ENCODE measurements at regions not wholly inside any gene's neighbourhood (a gene's known extent, or its start where the extent isn't known, plus 50 kb on each side); places are given as distances from the start of the nearest gene placed in this dataset.
"Not testable (repeated sequence)": the region's sequence is repeated elsewhere in the genome, so short reads cannot be mapped to it uniquely, and the experiment has no call there.

DNA sequence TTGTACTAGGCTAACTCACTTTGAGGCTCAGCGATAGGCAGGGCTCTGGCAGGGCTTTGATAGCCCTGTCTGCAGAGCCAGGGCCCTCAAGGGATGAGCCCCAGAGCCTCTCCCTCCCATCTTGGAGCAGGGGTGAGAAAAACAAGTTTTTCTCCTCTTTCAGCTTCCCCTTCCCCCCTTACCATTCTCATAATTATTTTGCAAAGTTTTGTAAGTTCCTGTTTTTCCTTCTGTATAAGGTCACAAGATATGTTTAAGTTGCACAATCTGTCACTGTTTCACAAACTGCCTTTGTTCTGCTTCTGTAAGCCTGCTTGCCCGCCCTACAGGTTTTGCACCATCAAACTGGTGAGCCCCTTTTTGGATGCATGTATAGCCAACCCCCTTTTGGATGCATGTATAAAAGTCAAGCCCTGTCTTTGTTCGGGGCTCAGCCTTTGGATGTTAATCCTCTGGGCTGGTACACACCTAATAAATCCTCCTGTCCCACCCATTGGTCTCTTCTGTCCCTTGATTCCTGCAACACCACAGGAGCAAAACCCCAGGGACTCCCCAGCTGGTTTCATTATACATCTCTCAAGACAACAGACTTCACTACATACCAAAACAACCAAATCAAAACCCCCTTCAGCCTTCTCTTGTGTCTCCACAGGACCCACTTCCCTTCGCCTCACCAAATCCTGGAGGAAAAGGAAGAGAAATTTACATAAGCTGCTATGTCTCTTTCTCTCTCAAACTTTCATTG, 52.5 kb upstream of the RESF1 start:
- DNase-seq (ENCODE audit: low spot score): no peak

- DNase-seq (ENCODE audit: low spot score): no peak
Measured at GRCh38 chr12:31903025-31903424, 56.2 kb upstream of the RESF1 start.

DNA sequence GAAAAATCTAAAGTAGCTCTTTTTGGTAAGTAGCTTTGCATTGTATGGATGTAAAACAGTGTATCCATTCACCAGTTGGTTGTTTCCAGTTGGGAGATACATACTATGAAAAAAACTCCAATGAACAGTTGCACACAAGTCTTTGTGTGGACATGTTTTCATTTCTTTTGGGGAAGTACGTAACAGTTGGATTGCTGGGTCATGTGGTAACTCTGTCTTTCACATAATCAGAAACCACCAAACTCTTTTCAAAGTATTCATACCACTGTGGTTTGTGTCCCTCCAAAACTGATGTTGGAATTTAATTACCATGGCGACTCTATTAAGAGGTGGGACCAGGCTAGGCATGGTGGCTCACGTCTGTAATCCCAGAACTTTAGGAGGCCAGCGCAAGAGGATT, 58.9 kb upstream of the RESF1 start:
- no peak for DNase-seq (ENCODE audit: low spot score)

- no peak for DNase-seq (ENCODE audit: low spot score)
Measured at GRCh38 chr12:31899109-31899508, 60.1 kb upstream of the RESF1 start.

- DNase-seq (ENCODE audit: low spot score): peak; percentile 39
Measured at GRCh38 chr12:31897781-31898503, 61.3 kb upstream of the RESF1 start.

- not testable (repeated sequence) for DNase-seq (ENCODE audit: low spot score)
Measured at GRCh38 chr12:31897092-31897491, 62.1 kb upstream of the RESF1 start.

DNA sequence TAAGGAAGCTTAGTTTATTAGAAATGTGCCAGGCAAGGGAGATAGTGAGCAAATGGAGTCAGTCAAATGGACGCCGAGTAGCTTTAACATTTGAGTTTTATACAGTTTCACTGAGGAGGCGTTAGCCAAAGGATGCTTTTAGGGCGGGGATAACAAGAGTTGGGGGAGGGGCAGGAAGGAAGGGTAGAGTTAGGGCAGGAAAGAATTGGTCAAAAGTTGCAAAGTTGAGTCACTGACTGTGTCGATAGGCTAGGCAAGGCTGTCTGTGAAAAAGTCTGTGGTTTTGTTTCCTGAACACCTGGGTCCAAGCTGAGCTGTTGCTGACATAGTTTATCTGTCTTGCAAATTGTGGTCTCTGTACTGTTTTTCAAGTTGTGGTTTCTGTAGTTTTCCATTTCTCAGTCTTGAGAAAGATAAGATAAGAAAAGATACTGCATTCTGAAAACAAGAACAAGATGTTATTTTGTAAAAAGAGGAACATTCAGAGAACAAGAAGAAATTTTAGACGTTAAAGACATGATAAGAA, 62.6 kb upstream of the RESF1 start:
- DNase-seq (ENCODE audit: low spot score): no peak

- no peak for DNase-seq (ENCODE audit: low spot score)
Measured at GRCh38 chr12:31895449-31896150, 63.6 kb upstream of the RESF1 start.

GRCh38 chr12:31890295-31891285, 68.6 kb upstream of the RESF1 start:
- DNase-seq (ENCODE audit: low spot score): no peak

- DNase-seq (ENCODE audit: low spot score): no peak
Measured at GRCh38 chr12:31887109-31887811, 72.0 kb upstream of the RESF1 start.

DNA sequence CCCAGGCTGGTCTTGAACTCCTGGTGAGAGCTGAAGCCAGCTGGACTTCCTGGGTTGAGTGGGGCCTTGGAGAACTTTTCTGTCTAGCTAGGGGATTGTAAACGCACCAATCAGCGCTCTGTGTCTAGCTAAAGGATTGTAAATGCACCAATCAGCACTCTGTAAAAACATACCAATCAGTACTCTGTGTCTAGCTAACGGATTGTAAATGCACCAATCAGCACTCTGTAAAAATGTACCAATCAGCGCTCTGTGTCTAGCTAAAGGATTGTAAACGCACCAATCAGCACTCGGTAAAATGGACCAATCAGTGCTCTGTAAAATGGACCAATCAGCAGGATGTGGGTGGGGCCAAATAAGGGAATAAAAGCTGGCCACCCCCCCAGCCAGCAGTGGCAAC, 76.5 kb upstream of the RESF1 start:
- not testable (repeated sequence) for DNase-seq (ENCODE audit: low spot score)

- DNase-seq (ENCODE audit: low spot score): peak; percentile 26
Measured at GRCh38 chr12:31880340-31880739, 78.9 kb upstream of the RESF1 start.

DNA sequence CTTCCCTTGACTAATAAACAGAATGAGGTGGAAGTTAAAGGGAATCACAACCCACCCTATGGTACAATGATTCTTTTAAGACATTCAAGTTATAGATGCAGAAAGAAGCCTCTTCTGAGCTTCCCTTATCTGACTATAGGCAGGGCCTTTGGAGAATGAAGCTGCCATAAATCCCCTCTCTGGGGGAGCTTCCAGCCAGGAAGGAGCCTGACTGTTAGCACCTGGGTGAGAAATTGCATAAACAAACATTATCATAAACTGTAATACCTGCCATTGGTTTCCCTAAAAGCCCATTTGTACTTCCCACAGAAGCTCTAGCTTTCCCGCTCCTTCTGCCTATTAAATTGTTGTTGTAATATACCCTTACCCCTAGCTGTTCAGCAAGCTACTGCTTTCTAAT, 81.3 kb upstream of the RESF1 start:
- no peak for DNase-seq (ENCODE audit: low spot score)

DNA sequence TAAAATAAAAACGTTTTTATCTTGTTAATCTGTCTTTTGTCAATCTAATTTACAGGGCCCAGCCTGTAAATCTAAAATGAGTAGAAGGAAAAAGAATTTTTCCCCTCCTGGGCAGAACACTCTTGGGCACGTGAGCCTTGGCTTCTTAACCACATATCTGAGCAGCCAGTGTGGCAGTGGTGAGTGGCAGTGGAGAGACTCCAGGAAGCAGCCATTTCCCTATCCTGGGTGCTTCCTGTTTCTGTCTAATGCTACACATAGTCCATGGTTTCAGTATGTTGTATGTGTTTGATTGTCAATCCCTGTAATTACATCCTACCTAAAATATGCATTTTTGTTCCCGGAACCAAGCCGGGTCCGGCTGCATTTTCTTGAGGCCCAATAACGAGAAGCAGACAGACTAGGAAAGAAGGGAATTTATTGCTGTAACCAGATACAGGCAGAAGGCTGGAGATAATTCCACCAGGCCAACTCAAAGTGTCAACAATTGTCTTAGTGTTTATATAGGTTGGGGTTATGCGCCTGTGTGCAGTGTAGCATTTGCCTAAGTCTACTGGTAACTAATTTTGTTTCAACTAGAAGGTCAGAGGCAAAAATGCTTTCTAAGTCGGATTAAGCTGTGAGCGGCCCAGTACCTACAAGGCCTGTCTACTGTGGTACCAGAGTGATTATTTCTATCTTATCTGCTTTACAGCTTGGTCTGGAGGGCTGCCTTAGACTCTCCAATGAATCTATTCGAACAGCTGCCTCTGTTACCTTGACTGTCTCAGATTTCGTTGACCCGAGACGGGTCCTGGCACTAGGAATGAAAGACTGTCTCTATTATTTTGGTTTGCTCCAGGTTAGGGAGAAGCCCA, 82.4 kb upstream of the RESF1 start:
- DNase-seq (ENCODE audit: low spot score): no peak

DNA sequence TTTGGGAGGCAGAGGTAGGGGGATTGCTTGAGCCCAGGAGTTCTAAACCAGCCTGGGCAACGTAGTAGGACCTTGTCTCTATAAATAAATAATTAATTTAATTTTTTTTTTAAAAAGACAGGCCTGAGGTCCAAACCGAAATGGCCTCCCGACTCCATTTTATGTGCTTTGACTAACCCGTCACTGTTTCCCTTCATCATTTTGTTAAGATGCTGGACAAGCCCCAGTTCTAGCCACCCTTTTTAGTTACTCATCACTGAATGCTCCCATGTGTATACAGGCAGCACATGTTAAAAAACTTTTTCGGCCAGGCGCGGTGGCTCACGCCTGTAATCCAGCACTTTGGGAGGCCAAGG, 83.6 kb upstream of the RESF1 start:
- no peak for DNase-seq (ENCODE audit: low spot score)

- DNase-seq (ENCODE audit: low spot score): no peak
Measured at GRCh38 chr12:31874961-31875608, 84.1 kb upstream of the RESF1 start.

DNA sequence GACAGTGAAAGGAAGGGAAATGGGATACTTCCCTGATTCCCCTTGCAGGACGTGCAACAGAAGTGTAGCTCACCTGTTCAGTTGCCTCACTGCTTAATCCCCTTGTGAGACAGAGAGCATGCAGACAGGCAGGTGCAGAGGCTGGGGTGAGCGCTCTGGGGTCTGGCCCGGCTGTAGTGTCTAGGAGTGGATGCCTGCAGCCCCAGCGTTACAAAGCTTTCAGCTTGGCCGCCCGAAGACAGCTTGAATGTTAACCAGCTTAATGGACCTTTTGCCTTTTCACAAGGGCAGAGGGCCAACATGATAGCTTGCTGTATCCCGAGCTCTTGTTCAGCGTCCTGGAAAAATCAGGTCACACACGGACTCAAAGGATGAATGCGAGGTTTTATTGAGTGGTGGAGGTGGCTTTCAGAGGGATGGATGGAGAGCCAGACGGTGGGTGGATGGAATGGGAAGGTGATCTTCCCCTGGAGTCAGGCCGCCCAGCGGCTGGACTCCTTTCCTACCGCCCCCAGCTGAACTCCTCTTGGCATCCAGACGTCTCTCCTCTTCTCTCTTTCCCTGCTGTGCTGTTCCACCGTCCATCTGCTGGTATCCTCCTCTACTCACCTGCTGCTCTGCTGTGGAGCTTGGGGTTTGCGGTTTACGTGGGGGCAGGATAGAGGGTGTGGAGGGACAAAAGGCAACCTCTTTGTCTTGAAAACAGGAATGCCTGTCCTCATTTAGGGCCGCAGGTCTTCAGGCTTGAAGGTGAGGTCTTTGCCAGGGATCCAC, 86.2 kb upstream of the RESF1 start:
- DNase-seq (ENCODE audit: low spot score): no peak

- DNase-seq (ENCODE audit: low spot score): no peak
Measured at GRCh38 chr12:31869972-31870371, 89.2 kb upstream of the RESF1 start.

- DNase-seq (ENCODE audit: low spot score): no peak
Measured at GRCh38 chr12:31868965-31869364, 90.2 kb upstream of the RESF1 start.

Measured in D341Med (cell line).